BJ (cell line): ENCODE measurements at regions not wholly inside any gene's neighbourhood (a gene's known extent, or its start where the extent isn't known, plus 50 kb on each side); places are given as distances from the start of the nearest gene placed in this dataset.

Experiments
- CTCF ChIA-PET: fragments of 350-600 bp; formaldehyde crosslinking; extraction: SDS; loops from one replicate; lab custom pipeline; 2021; ENCODE audit warnings: antibody characterized with exemption, inconsistent platforms; lab: Yijun Ruan, JAX
- POLR2A ChIA-PET: fragments of 300-600 bp; sonication (Branson Sonifier 250); formaldehyde crosslinking; extraction: SDS; loops from one replicate; lab custom pipeline; 2021; ENCODE audit warnings: antibody characterized with exemption; lab: Charles Lee
- DNase-seq: peaks from one replicate; pipeline ENCODE4 v3.0.0-alpha.2; 2011; ENCODE audit warnings: low read depth
- H3K27me3 ChIP-seq: 2 replicates; pipeline ENCODE4 v1.6.0; 2011; ENCODE audit warnings: low read length; ENCODE audit not compliant: control insufficient read depth, insufficient read depth
- H3K36me3 ChIP-seq: 2 replicates; pipeline ENCODE4 v1.5.1; 2011; ENCODE audit warnings: low read length; ENCODE audit not compliant: control insufficient read depth, insufficient read depth
- H3K4me3 ChIP-seq: 2 replicates; pipeline ENCODE4 v1.5.1; 2011; ENCODE audit warnings: low read depth, mild to moderate bottlenecking, control low read depth, low read length
- TF ChIP-seq, protein P1 (sequence below): IDR thresholded peaks from 2 replicates; pipeline ENCODE4 v1.5.1; 2011; ENCODE audit warnings: low read depth, mild to moderate bottlenecking, control low read depth, inconsistent platforms, low read length, moderate library complexity; ENCODE audit not compliant: insufficient read depth

DNA sequence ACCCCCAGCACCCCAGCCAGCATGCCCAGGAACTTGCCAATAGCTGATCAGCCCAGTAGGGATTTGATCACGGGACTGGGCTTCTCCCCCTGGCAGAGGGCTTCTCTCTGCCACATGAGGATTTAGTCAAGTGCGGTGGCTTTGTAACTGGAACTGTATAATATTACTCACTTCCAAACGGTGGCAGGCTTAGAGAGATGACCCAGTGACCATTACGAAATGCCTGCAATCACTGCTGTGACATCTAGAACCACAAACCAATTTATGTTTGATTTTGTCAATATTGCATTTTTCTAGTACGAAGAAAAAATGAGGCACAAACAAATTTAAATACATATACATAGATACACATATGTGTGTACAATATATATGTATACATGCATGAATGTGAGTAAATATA is 192.1 kb downstream of the ERCC6L2 start:
- ChIA-PET POLR2A (interaction anchor here (0.7 kb wide), 1 partner anchor 528 kb away, joined by 3 read pairs; no protein-coding TSS in a partner anchor), CTCF (no interaction called here)
- no peak for DNase-seq
- H3K4me3 ChIP-seq: no peak overlapping the region
- no peaks in the 10 kb centered on the region for H3K36me3 ChIP-seq
- H3K27me3 ChIP-seq: peaks cover 2% of the 10 kb centered on the region
- TF ChIP-seq, protein P1, sequence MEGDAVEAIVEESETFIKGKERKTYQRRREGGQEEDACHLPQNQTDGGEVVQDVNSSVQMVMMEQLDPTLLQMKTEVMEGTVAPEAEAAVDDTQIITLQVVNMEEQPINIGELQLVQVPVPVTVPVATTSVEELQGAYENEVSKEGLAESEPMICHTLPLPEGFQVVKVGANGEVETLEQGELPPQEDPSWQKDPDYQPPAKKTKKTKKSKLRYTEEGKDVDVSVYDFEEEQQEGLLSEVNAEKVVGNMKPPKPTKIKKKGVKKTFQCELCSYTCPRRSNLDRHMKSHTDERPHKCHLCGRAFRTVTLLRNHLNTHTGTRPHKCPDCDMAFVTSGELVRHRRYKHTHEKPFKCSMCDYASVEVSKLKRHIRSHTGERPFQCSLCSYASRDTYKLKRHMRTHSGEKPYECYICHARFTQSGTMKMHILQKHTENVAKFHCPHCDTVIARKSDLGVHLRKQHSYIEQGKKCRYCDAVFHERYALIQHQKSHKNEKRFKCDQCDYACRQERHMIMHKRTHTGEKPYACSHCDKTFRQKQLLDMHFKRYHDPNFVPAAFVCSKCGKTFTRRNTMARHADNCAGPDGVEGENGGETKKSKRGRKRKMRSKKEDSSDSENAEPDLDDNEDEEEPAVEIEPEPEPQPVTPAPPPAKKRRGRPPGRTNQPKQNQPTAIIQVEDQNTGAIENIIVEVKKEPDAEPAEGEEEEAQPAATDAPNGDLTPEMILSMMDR: no peak

DNA sequence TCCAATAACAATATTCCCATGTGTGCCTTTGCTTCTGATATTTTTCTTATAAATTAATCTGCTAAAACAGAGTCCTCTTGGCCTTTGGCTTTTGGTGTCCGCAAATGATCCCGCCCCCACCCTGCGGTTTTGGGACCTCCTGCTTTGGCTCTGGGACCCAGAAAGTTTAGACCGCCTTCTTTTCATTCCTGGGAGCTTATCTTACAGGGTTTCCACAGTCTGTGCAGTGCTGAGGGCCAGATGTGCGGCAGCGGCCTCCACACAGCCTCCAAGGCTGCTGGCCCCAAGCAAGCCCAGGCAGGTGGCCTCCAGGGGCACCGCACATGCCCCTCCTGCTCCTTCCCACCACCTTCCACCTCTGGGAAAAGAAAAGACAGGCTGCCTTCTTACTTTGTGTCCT is 191.5 kb downstream of the ERCC6L2 start:
- no peaks in the 10 kb centered on the region for H3K36me3 ChIP-seq
- no peak overlapping the region for H3K4me3 ChIP-seq
- TF ChIP-seq, protein P1: no peak
- DNase-seq: no peak
- peaks cover 2% of the 10 kb centered on the region for H3K27me3 ChIP-seq
- CTCF ChIA-PET: no interaction called here
- POLR2A ChIA-PET: interaction anchor here (0.7 kb wide), 1 partner anchor 528 kb away, joined by 3 read pairs; no protein-coding TSS in a partner anchor

DNA sequence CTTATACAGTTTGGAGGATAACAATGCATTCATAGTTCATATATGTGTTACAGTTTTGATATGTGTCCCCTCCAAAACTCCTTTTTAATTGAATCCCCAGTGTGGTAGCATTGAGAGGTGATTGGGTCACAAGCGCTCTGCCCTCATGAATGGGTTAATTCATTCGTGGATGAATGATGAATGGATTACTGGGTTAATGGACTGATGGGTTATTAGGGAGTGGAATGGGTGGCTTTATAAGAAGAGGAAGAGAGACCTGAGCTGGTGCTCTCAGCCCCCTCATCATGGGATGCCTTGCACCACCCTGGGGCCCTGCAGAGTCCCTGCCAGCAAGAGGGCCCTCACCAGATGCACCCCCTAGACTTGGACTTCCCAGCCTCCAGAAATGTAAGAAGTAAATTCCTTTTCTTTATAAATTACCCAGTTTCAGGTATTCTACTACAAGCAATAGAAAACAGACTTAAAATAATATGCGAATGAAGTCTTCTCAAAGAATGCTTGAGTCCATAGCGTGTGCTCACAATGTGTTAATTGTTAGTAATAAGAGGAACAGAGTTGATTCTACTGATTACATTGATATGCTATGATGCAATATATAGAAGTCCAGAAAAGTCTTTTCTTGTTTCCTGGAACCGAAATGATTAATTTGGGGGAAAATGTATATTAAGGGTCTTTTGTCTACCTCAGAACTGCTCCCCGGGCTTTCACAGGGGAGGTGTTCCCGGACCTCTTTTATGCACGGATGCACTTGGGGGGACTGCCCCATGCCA is 190.2 kb downstream of the ERCC6L2 start:
- ChIA-PET POLR2A (no interaction called here), CTCF (no interaction called here)
- Histone ChIP-seq H3K4me3 (no peak overlapping the region), H3K36me3 (no peaks in the 10 kb centered on the region), H3K27me3 (peaks cover 2% of the 10 kb centered on the region; the same call in 1 of the 2 replicates)
- TF ChIP-seq, protein P1: no peak
- DNase-seq: no peak

DNA sequence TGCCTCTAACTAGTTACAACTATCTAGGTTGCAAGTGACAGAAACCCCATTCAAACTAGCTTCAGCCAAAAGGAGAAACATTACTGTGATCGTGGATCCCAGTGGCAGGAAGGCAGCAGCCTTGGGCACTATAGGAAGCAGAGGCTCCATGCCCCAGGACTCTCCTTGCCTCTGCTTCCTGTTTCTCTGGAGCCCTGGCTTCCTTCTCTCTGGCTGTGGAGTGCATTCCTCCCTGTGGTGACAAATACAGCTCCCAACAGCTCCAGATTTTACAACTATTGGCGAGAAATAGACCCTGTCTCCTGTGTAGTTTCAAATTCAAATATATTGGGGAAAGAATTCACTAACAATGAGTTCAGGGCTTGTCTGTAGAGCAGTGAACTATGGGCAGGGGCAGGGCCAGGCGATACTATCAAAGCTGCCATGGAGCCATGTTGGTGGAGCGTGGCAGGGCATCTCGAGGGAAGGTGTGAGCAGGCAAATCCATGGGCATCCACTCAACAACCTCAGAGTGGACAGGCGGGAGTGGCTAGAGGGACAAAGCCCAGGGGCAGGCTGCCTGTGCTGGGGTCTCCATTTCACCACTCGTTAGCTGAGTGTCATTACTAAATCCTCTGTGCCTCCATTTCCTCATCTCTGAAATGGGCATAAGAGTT is 189.5 kb downstream of the ERCC6L2 start:
- H3K4me3 ChIP-seq: no peak overlapping the region
- no peaks in the 10 kb centered on the region for H3K36me3 ChIP-seq
- TF ChIP-seq, protein P1: no peak
- no peak for DNase-seq
- H3K27me3 ChIP-seq: peaks cover 2% of the 10 kb centered on the region; the same call in 1 of the 2 replicates
- ChIA-PET CTCF (no interaction called here), POLR2A (no interaction called here)

DNA sequence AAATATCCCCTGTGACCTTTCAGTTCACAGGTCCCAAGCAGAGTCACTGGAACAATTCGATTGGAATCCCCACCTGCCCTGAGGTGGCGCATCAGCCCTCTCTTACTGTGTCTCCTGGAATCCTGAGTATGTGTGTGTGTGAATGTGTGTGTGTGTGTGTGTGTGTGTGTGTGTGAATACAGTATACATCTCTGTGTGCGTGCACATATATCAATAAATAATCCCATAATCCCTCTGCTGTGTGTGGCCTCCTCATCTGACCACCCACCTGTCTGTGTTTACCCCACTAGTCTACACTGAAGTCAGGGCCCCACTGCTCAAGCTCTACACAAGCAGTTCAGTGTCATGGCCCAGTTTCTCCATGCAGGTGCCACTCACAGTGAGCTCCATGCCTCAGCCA is 187.4 kb downstream of the ERCC6L2 start:
- CTCF ChIA-PET: no interaction called here

More for the DNA sequence above, 187.4 kb downstream of the ERCC6L2 start:
- TF ChIP-seq, protein P1: no peak
- peaks cover 2% of the 10 kb centered on the region; the same call in 1 of the 2 replicates for H3K27me3 ChIP-seq
- no peak for DNase-seq
- no peaks in the 10 kb centered on the region for H3K36me3 ChIP-seq
- POLR2A ChIA-PET: no interaction called here
- no peak overlapping the region for H3K4me3 ChIP-seq
